HG02571 (cell line): ENCODE measurements at regions not wholly inside any gene's neighbourhood (a gene's known extent, or its start where the extent isn't known, plus 50 kb on each side); places are given as distances from the start of the nearest gene placed in this dataset.

Experiments
- ATAC-seq: cut with Tn5 transposase; IDR thresholded peaks from one replicate; pipeline ENCODE4 v1.9.1; 2021; ENCODE audit warnings: mild to moderate bottlenecking, moderate library complexity; ENCODE audit not compliant: unreplicated experiment

DNA sequence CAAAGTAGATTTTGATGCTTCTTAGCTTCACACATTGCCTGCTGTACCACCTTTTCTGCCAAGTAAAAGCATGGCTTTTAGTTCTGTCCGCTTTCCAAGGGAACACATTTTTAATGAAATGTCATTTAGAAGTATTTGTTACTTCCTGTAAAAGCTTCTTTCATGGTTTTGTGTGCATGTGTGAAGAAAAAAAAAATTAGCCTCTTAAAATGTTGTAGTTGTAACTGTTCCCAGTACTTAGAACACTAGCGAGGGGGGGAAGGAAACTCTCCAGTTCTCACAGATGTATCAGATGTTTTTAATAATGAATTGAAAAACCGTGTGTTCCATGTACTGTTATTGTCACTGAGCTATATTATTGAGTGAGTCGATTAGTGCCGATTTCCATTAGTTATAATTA lies 568.3 kb upstream of the ADGRL2 start:
- ATAC-seq = no peak

GRCh38 chr1:81231729-81232038 lies 569.0 kb upstream of the ADGRL2 start:
- ATAC-seq = no peak

GRCh38 chr1:81230983-81231728 lies 569.6 kb upstream of the ADGRL2 start:
- no peak for ATAC-seq

DNA sequence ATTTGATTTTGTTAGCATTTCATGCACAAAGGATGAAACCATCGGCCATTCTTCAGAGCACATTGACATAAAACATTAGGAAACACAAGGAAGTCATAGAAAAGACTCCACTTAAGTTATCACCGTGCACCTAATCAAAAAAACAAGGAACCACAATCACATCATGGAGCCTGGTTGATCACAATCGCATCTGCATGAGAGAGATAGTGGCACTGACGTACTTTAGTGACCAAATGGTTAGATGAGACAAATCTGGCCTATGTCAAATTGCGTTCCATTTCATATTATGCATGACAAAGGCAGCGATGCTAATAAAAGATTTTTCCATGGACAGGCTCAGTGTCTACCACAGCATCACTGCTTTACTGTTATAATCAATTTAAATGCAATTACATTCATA lies 571.8 kb upstream of the ADGRL2 start:
- no peak for ATAC-seq

DNA sequence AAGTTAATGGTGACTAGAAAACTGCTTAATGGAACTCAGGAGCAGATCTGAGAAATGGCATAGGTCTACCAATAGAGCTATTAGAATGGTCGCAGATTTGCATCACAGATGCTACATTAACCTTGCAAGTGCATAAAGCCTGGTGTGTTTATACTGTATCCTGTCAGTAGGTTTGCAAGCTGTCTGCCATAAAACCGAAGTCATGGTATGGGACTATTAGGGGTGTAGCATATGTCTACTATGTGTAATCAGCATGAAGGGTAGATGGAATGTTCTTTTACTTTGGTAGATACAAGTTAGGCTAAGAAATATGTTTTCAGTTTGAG lies 574.2 kb upstream of the ADGRL2 start:
- peak; percentile 51 for ATAC-seq

- peak; percentile 99 for ATAC-seq
Observed at GRCh38 chr1:81225789-81226602, 574.7 kb upstream of the ADGRL2 start.

DNA sequence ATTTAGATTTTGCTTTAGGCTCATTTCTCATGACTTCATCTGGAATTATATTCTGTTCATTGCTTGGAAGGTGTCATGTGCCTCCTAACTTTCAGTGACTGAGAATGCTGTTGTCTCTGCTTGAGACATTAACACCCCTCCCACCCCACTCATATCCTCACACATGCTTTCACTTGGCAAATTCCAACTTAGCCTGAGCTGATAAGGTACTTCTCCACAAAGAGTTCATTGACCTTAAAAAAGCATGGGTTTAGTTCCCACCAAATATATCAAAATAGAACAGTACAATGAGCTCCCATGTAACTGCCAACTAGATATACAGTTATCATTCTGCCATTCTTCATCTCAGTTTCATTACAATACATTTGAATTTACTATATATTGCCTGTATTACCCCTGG lies 576.5 kb upstream of the ADGRL2 start:
- ATAC-seq = no peak

- no peak for ATAC-seq
Observed at GRCh38 chr1:81221564-81221963, 579.2 kb upstream of the ADGRL2 start.

- no peak for ATAC-seq
Observed at GRCh38 chr1:81220614-81221071, 580.1 kb upstream of the ADGRL2 start.

- no peak for ATAC-seq
Observed at GRCh38 chr1:81217058-81217457, 583.7 kb upstream of the ADGRL2 start.

DNA sequence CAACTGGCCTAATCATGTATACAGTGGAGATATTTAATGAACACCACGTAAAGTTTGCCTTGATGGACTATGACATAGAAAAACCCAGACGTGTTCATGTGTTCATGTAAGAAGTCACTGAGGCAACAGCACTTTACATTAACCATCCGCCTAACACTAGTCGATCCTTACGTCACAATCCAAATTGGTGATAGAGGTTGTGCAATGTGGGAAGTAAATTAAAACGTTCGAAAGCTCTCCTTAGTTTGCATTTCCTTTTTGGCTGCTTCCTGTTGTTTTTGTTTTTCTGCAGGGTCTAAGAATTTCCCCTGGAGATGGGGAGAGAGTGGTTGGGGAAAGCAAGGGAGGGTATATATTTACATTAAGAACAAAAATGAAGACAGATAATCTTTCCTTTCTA lies 587.5 kb upstream of the ADGRL2 start:
- ATAC-seq = no peak

DNA sequence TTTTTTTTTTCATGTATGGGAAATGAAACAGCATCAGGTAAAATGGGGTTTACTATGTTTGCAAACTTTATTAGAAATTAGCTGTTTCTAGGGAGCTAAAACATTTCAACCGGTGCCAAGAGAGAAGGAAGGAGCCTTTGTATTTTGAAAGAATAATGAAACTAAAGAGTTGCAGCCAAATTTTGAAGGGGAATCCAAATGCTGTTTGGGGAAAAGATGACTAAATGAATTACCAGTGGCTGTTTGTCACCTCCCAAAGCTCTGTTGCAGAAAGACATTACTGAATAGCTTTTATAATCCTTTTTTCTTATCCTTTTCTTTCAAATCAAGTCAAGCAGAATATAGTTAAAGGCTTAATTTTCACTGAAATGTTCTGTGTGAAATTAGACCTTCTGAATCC lies 591.3 kb upstream of the ADGRL2 start:
- ATAC-seq = no peak

GRCh38 chr1:81208441-81208840 lies 592.3 kb upstream of the ADGRL2 start:
- ATAC-seq = no peak

DNA sequence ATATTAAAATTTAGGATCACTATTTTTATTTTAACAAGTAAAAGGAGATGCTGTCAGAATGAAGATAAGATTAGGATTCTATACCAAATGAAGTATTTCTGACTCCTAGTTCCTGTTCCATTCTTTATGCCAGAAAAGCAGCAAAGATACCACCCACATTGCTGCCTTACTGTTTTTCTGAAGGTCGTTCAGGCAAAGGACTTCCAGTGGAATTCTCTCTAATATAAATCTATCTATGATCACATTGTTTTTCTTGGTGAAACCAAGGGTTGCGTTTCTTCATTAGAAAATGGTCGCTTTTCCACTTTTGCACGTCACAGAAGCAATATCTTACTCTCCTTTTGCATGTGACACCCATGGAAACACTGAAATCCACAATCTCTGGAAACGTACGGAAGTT lies 594.8 kb upstream of the ADGRL2 start:
- no peak for ATAC-seq

DNA sequence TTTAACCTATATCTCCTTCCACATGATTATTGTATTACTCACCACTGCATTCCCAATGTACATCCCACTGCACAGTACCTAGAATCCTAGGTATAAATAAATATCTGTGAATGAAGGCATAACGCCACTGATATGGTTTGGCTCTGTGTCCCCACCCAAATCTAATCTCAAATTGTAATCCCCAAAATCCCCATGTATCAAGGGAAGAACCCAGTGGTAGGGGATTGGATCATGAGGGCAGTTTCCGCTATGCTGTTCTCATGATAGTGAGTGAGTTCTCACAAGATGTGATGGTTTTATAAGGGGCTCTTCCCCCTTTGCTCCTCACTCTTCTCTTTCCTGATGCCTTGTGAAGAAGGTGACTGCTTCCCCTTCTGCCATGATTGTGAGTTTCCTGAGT lies 599.0 kb upstream of the ADGRL2 start:
- no peak for ATAC-seq

DNA sequence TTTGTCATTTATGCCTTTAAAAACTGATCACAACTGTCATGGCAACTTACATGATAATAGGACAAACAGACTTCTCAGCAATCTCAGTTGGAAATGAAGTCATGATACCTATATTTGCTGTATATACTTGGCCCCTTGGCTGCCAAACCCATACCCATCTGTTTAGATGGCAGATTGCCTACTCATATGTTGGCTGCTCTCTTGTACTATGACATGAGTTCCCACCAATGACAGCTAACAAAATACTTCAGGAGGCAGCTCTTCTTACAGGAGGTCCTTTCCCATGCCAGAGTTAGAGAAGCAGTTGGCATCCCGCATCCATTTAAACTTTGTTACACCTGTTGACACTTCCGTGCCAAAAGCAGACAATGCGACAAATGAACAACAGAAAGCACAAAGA lies 603.1 kb upstream of the ADGRL2 start:
- ATAC-seq = no peak

GRCh38 chr1:81192647-81193642 lies 607.8 kb upstream of the ADGRL2 start:
- no peak for ATAC-seq

GRCh38 chr1:81190003-81190402 lies 610.7 kb upstream of the ADGRL2 start:
- no peak for ATAC-seq

- ATAC-seq = no peak
Observed at GRCh38 chr1:81187635-81188034, 613.1 kb upstream of the ADGRL2 start.

- ATAC-seq = no peak
Observed at GRCh38 chr1:81186261-81186660, 614.5 kb upstream of the ADGRL2 start.

DNA sequence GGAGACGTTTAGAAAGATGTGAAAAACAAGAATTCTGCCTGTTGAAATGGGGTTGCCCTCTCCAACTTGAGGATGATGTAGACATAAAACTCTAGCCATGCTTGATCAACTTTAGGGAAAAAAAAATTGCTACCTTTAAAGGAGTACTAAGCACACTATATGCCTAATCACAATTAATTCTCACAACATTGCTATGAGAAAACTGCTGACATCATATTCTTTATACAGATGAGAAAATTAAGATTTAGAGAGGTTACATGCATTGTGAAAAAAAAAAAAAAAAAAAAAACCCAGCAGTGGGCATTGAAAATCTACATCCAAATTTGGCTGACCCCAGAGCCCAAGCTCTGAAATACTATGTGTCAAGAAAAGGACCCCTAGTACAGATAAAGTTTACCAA lies 617.2 kb upstream of the ADGRL2 start:
- no peak for ATAC-seq
